Loucy (cell line): ENCODE measurements at regions not wholly inside any gene's neighbourhood (a gene's known extent, or its start where the extent isn't known, plus 50 kb on each side); places are given as distances from the start of the nearest gene placed in this dataset.

Source experiments
- EZH2phosphoT487 ChIP-seq: fragments of 200-600 bp; IDR thresholded peaks from 2 replicates; pipeline ENCODE4 v1.6.1; 2018; ENCODE audit warnings: antibody characterized with exemption, mild to moderate bottlenecking, moderate library complexity, borderline replicate concordance
- TF ChIP-seq, protein P1 (sequence below): fragments of 200-600 bp; sonication (generic); conservative IDR thresholded peaks from 2 replicates; pipeline ENCODE4 v1.5.1; 2014; ENCODE audit warnings: mild to moderate bottlenecking, antibody characterized with exemption, low read length

DNA sequence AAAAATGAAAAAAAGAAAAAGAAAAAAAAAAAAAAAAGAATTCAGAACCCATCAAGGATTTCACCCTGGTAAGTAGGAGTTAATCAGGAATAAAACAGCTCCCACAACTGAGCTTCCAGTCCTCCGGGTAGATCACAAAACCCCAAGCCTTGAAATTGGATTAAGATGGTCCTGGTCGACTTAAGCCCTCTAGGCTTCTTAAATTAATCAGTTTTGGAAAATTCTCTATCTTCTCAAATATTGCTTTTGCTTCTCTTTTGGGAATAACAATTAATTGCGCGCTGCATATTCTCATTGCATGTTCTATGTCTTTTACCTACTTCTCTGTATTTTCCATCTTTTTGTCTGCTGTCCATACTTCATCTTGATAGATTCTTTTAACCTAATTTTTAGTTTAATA is 348.0 kb upstream of the MEX3C start:
- TF ChIP-seq, protein P1, sequence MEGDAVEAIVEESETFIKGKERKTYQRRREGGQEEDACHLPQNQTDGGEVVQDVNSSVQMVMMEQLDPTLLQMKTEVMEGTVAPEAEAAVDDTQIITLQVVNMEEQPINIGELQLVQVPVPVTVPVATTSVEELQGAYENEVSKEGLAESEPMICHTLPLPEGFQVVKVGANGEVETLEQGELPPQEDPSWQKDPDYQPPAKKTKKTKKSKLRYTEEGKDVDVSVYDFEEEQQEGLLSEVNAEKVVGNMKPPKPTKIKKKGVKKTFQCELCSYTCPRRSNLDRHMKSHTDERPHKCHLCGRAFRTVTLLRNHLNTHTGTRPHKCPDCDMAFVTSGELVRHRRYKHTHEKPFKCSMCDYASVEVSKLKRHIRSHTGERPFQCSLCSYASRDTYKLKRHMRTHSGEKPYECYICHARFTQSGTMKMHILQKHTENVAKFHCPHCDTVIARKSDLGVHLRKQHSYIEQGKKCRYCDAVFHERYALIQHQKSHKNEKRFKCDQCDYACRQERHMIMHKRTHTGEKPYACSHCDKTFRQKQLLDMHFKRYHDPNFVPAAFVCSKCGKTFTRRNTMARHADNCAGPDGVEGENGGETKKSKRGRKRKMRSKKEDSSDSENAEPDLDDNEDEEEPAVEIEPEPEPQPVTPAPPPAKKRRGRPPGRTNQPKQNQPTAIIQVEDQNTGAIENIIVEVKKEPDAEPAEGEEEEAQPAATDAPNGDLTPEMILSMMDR, result no peak
- no peak for TF ChIP-seq EZH2phosphoT487
